ENCODE measurements at regions not wholly inside any gene's neighbourhood (a gene's known extent, or its start where the extent isn't known, plus 50 kb on each side); places are given as distances from the start of the nearest gene placed in this dataset.
"Not testable (repeated sequence)": the region's sequence is repeated elsewhere in the genome, so short reads cannot be mapped to it uniquely, and the experiment has no call there.

DNA sequence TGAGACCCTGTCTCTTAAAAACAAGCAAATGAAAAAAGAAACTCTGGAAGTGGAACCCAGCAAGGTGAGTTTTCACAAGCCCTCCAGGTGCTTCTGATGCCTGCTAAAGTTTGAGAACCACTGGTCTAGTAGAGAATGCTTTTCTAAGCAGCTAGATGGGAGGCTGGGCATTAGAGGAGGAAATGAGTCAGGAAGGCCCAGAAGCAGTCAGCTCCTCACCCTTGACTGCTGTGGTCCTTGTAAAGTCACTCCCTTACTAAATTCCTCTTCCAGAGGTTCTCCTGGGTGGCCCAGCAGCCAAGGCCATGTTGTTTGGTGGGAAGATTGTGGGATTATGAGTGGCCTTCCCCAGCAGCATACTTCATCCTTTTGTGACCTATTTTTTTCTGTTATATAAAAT, 52.0 kb upstream of the FYN start:
- H3K9me3 ChIP-seq (ENCODE audit: control insufficient read depth in 2 of 2, insufficient read depth in 1 of 2, low read length in 1 of 2) = no peaks in the 10 kb centered on the region

DNA sequence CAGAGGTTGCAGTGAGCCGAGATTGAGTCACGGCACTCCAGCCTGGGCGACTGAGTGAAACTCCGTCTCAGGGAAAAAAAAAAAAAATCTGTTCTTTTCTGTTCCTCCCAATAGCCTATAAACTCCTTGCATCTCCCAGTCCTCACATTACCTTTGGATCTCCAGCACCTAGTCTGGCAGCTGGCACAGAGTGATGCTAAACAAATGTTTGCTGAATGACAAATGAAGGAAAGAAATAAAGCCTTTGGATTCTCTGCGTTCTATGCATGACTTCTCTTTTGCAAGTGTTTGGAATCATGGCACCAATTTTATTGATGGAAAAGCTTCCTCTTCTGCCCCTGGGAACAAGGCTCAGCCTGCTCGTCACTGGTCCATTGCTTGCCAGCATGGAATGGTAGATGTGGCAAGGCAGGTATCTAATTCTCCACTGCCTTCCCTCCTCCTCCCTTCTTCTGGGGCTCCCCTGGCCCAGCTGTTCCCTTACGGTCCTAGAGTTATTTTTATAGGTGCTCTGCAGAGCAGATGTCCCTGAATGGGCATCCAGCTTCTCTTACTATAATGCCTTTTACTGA, 53.6 kb upstream of the FYN start:
- Histone ChIP-seq H3K4me1 (ENCODE audit: control insufficient read depth in 2 of 2, insufficient read depth in 2 of 2, low read length in 2 of 2) (no peaks in the 10 kb centered on the region), H3K9me3 (ENCODE audit: control insufficient read depth in 2 of 2, insufficient read depth in 1 of 2, low read length in 1 of 2) (no peaks in the 10 kb centered on the region), H3K27ac (ENCODE audit: low read depth in 1 of 2, low read length in 1 of 2) (no peak overlapping the region), H3K4me3 (ENCODE audit: low read length in 2 of 2) (no peak overlapping the region), H3K27me3 (ENCODE audit: control insufficient read depth in 2 of 2, insufficient read depth in 1 of 2, low read length in 1 of 2) (no peaks in the 10 kb centered on the region), H3K36me3 (ENCODE audit: control insufficient read depth in 2 of 2, insufficient read depth in 2 of 2, low read length in 1 of 2) (no peaks in the 10 kb centered on the region)
- DNase-seq (ENCODE audit: low read depth in 6 of 9, low spot score in 9 of 9) = no peak
- WGBS = 85% methylated on average over 7 of the region's 7 CpGs

More for the DNA sequence above, 52.0 kb upstream of the FYN start:
- H3K27me3 ChIP-seq (ENCODE audit: control insufficient read depth in 2 of 2, insufficient read depth in 1 of 2, low read length in 1 of 2) = no peaks in the 10 kb centered on the region
- H3K27ac ChIP-seq (ENCODE audit: low read depth in 1 of 2, low read length in 1 of 2) = no peak overlapping the region
- no peak for DNase-seq (ENCODE audit: low read depth in 6 of 9, low spot score in 9 of 9)
- H3K36me3 ChIP-seq (ENCODE audit: control insufficient read depth in 2 of 2, insufficient read depth in 2 of 2, low read length in 1 of 2) = no peaks in the 10 kb centered on the region
- H3K4me3 ChIP-seq (ENCODE audit: low read length in 2 of 2) = no peak overlapping the region
- no peaks in the 10 kb centered on the region for H3K4me1 ChIP-seq (ENCODE audit: control insufficient read depth in 2 of 2, insufficient read depth in 2 of 2, low read length in 2 of 2)

DNA sequence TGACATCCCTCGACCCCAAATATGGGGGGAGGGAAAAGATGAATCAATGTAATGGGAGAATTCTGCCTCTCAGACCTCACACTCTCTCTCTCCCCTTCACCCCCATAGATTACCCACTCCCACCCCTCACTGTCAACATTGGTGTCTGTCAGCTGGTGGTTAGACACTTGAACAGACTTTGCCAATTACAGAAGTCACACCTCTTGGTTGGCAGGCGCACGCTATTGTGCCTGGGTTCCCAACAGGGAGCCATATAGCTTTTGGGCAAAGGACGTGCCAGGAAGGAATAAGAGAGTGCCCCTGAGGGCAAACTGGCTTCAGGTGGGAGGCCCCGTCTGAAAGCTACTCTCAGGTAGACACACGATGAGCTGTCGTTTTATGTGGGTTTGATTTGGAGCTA, 54.1 kb upstream of the FYN start:
- no peaks in the 10 kb centered on the region for H3K36me3 ChIP-seq (ENCODE audit: control insufficient read depth in 2 of 2, insufficient read depth in 2 of 2, low read length in 1 of 2)
- no peaks in the 10 kb centered on the region for H3K27me3 ChIP-seq (ENCODE audit: control insufficient read depth in 2 of 2, insufficient read depth in 1 of 2, low read length in 1 of 2)
- H3K27ac ChIP-seq (ENCODE audit: low read depth in 1 of 2, low read length in 1 of 2) = no peak overlapping the region
- no peak overlapping the region for H3K4me3 ChIP-seq (ENCODE audit: low read length in 2 of 2)
- H3K9me3 ChIP-seq (ENCODE audit: control insufficient read depth in 2 of 2, insufficient read depth in 1 of 2, low read length in 1 of 2) = no peaks in the 10 kb centered on the region
- 91% methylated on average over 7 of the region's 7 CpGs for WGBS
- DNase-seq (ENCODE audit: low read depth in 6 of 9, low spot score in 9 of 9) = no peak
- H3K4me1 ChIP-seq (ENCODE audit: control insufficient read depth in 2 of 2, insufficient read depth in 2 of 2, low read length in 2 of 2) = no peaks in the 10 kb centered on the region

DNA sequence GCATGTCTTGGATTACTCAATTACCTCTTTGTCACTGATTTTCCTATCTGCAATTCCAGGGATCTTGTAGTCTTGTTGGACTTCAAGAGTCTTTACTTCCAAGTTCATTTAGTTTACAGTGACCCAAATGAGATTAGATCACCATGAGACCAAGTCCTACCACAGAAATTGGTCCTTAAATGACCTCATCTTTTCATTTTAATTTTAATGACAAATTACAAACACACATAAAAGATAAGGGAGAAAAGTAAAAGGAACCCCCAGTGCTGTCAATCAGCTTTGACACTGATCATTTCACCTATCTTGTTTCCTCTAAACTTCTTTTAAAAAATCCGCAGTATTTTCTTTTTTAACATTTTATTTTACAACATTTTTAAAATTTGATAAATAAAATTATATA, 54.9 kb upstream of the FYN start:
- no peak overlapping the region for H3K4me3 ChIP-seq (ENCODE audit: low read length in 2 of 2)
- no peaks in the 10 kb centered on the region for H3K9me3 ChIP-seq (ENCODE audit: control insufficient read depth in 2 of 2, insufficient read depth in 1 of 2, low read length in 1 of 2)
- H3K36me3 ChIP-seq (ENCODE audit: control insufficient read depth in 2 of 2, insufficient read depth in 2 of 2, low read length in 1 of 2) = no peaks in the 10 kb centered on the region
- 100% methylated on average over 1 of the region's 1 CpG for WGBS
- H3K27me3 ChIP-seq (ENCODE audit: control insufficient read depth in 2 of 2, insufficient read depth in 1 of 2, low read length in 1 of 2) = no peaks in the 10 kb centered on the region
- no peak for DNase-seq (ENCODE audit: low read depth in 6 of 9, low spot score in 9 of 9)
- no peak overlapping the region for H3K27ac ChIP-seq (ENCODE audit: low read depth in 1 of 2, low read length in 1 of 2)
- H3K4me1 ChIP-seq (ENCODE audit: control insufficient read depth in 2 of 2, insufficient read depth in 2 of 2, low read length in 2 of 2) = no peaks in the 10 kb centered on the region

DNA sequence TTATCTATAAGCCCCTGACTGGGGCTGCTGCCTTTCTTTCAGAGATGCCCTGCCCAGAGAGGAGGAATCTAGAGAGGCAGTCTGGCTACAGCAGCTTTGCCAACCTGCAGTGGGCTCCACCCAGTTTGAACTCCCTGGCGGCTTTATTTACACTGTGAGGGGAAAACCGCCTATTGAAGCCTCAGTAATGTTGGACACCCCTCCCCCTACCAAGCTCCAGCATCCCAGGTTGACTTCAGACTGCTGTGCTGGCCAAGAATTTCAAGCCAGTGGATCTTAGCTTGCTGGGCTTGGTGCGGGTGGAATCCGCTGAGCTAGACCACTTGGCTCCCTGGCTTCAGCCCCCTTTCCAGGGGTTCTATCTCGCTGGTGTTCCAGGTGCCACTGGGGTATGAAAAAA, 61.4 kb upstream of the FYN start:
- not testable (repeated sequence) for H3K27ac ChIP-seq (ENCODE audit: low read depth in 1 of 2, low read length in 1 of 2); H3K27me3 ChIP-seq (ENCODE audit: control insufficient read depth in 2 of 2, insufficient read depth in 1 of 2, low read length in 1 of 2); H3K36me3 ChIP-seq (ENCODE audit: control insufficient read depth in 2 of 2, insufficient read depth in 2 of 2, low read length in 1 of 2); H3K4me3 ChIP-seq (ENCODE audit: low read length in 2 of 2); H3K4me1 ChIP-seq (ENCODE audit: control insufficient read depth in 2 of 2, insufficient read depth in 2 of 2, low read length in 2 of 2); H3K9me3 ChIP-seq (ENCODE audit: control insufficient read depth in 2 of 2, insufficient read depth in 1 of 2, low read length in 1 of 2); DNase-seq (ENCODE audit: low read depth in 6 of 9, low spot score in 9 of 9)
- WGBS = 96% methylated on average over 5 of the region's 5 CpGs

DNA sequence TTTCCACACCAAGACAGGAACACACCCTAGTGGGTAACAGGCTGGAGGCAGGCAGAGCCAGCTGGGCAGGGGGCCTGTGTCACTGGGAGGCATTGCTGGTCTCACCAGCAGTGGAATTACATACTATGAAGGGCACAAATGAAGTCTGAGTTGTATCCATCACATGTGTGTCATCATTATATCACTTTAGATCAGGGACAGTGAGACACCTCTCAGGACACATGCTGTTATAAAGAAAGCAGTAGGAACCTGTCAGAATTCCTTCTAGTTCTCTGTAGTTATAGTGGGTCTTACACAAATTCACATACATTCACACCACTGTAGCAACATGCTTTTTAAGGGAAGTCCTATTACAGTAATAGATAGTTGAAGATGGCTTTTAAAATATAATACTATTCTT, 63.5 kb upstream of the FYN start:
- DNase-seq (ENCODE audit: low read depth in 6 of 9, low spot score in 9 of 9) = no peak
- no peaks in the 10 kb centered on the region for H3K9me3 ChIP-seq (ENCODE audit: control insufficient read depth in 2 of 2, insufficient read depth in 1 of 2, low read length in 1 of 2)

DNA sequence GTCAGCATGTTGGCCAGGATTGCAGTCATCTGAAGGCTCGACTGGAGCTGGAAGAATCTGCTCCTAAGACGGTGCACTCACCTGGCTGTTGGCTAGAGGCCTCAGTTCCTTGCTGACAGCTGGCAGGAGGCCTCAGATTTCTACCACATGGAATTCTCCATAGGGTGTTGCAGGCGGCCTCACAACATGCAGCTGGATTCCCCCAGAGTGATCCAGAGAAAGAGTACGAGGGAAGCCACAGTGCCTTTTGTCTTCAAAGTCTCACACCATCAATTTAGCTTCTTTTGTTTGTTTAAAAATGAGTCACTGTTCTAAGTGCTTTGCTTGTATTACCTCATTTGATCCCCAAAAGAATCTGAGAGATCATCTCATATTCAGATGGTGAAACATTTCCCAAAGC, 65.5 kb upstream of the FYN start:
- H3K27ac ChIP-seq (ENCODE audit: low read depth in 1 of 2, low read length in 1 of 2) = no peak overlapping the region
- 91% methylated on average over 4 of the region's 4 CpGs for WGBS
- no peaks in the 10 kb centered on the region for H3K4me1 ChIP-seq (ENCODE audit: control insufficient read depth in 2 of 2, insufficient read depth in 2 of 2, low read length in 2 of 2)
- no peak for DNase-seq (ENCODE audit: low read depth in 6 of 9, low spot score in 9 of 9)
- no peak overlapping the region for H3K4me3 ChIP-seq (ENCODE audit: low read length in 2 of 2)
- no peaks in the 10 kb centered on the region for H3K36me3 ChIP-seq (ENCODE audit: control insufficient read depth in 2 of 2, insufficient read depth in 2 of 2, low read length in 1 of 2)
- no peaks in the 10 kb centered on the region for H3K27me3 ChIP-seq (ENCODE audit: control insufficient read depth in 2 of 2, insufficient read depth in 1 of 2, low read length in 1 of 2)
- no peaks in the 10 kb centered on the region for H3K9me3 ChIP-seq (ENCODE audit: control insufficient read depth in 2 of 2, insufficient read depth in 1 of 2, low read length in 1 of 2)

More for the DNA sequence above, 63.5 kb upstream of the FYN start:
- Histone ChIP-seq H3K4me1 (ENCODE audit: control insufficient read depth in 2 of 2, insufficient read depth in 2 of 2, low read length in 2 of 2) (no peaks in the 10 kb centered on the region), H3K27ac (ENCODE audit: low read depth in 1 of 2, low read length in 1 of 2) (no peak overlapping the region), H3K27me3 (ENCODE audit: control insufficient read depth in 2 of 2, insufficient read depth in 1 of 2, low read length in 1 of 2) (no peaks in the 10 kb centered on the region), H3K4me3 (ENCODE audit: low read length in 2 of 2) (no peak overlapping the region), H3K36me3 (ENCODE audit: control insufficient read depth in 2 of 2, insufficient read depth in 2 of 2, low read length in 1 of 2) (no peaks in the 10 kb centered on the region)

DNA sequence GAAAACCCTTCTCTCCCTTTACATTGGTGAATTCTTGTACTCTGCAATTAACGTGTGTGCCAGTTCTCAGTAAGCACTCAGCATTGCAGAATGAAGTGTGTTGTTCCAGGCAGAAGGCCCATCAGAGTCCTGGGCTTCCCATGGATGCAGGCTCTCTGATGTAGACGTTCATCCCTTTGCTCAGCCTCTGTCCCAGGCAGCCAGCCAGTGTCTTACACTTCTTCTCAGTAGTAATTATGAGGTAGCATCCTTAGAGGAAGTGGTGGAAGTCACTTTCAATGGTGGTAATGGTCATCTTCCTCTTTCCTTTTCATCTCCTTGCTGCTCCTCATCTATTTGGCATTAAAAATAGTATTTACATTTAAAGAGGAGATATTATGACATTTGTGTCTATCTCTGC, 66.7 kb upstream of the FYN start:
- Histone ChIP-seq H3K9me3 (ENCODE audit: control insufficient read depth in 2 of 2, insufficient read depth in 1 of 2, low read length in 1 of 2) (no peaks in the 10 kb centered on the region), H3K4me1 (ENCODE audit: control insufficient read depth in 2 of 2, insufficient read depth in 2 of 2, low read length in 2 of 2) (no peaks in the 10 kb centered on the region), H3K36me3 (ENCODE audit: control insufficient read depth in 2 of 2, insufficient read depth in 2 of 2, low read length in 1 of 2) (no peaks in the 10 kb centered on the region), H3K27ac (ENCODE audit: low read depth in 1 of 2, low read length in 1 of 2) (no peak overlapping the region), H3K27me3 (ENCODE audit: control insufficient read depth in 2 of 2, insufficient read depth in 1 of 2, low read length in 1 of 2) (no peaks in the 10 kb centered on the region), H3K4me3 (ENCODE audit: low read length in 2 of 2) (no peak overlapping the region)
- DNase-seq (ENCODE audit: low read depth in 6 of 9, low spot score in 9 of 9) = no peak
- WGBS = 86% methylated on average over 2 of the region's 2 CpGs

DNA sequence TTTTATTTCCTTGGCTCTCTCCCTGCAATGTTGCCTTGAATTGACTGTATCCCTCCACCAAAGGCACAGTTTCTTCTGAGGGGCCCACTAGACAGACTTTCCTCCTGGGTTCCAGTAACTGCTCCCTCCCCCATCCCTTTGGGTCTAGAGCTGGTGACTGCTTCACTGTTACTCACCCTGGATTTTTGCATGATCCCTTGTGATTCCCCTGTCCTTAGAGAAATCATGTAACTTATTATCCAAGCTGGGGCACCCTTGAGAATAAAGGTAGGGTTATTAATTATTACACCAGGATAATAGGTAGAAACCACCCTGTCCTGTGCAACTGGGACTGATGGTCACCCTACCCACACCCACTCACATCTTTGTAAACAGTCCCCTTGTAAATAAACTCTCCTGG, 67.5 kb upstream of the FYN start:
- no peaks in the 10 kb centered on the region for H3K4me1 ChIP-seq (ENCODE audit: control insufficient read depth in 2 of 2, insufficient read depth in 2 of 2, low read length in 2 of 2)
- no peak overlapping the region for H3K27ac ChIP-seq (ENCODE audit: low read depth in 1 of 2, low read length in 1 of 2)
- DNase-seq (ENCODE audit: low read depth in 6 of 9, low spot score in 9 of 9) = no peak
- H3K4me3 ChIP-seq (ENCODE audit: low read length in 2 of 2) = no peak overlapping the region
- H3K9me3 ChIP-seq (ENCODE audit: control insufficient read depth in 2 of 2, insufficient read depth in 1 of 2, low read length in 1 of 2) = no peaks in the 10 kb centered on the region
- H3K36me3 ChIP-seq (ENCODE audit: control insufficient read depth in 2 of 2, insufficient read depth in 2 of 2, low read length in 1 of 2) = no peaks in the 10 kb centered on the region
- no peaks in the 10 kb centered on the region for H3K27me3 ChIP-seq (ENCODE audit: control insufficient read depth in 2 of 2, insufficient read depth in 1 of 2, low read length in 1 of 2)

DNA sequence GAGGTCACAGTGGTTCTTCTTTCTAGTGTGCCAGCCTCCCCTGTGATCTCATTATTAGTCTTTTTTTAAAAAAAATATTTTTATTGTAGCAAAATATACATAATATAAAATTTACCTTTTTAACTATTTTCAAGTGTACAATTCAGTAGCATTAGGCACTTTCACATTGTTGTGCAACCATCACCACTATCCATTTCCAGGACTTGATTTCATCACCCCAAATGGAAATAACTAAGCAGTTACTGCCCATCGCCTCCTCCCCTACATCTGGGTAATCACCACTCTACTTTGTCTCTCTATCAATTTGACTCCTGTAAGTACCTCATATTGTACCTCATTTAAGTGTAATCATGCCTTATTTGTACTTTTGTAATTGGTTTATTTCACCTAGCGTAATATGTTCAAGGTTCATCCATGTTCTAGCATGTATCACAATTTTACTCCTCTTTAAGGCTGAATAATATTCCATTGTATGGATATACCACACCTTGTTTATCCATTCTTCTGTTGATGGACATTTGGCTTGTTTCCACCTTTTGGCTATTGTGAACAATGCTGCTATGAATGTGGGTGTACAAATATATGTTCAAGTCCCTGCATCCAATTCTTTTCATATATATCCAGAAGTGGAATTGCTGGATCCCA, 68.6 kb upstream of the FYN start:
- WGBS = 97% methylated on average over 2 of the region's 2 CpGs
- Histone ChIP-seq H3K27me3 (ENCODE audit: control insufficient read depth in 2 of 2, insufficient read depth in 1 of 2, low read length in 1 of 2) (no peaks in the 10 kb centered on the region), H3K36me3 (ENCODE audit: control insufficient read depth in 2 of 2, insufficient read depth in 2 of 2, low read length in 1 of 2) (no peaks in the 10 kb centered on the region), H3K27ac (ENCODE audit: low read depth in 1 of 2, low read length in 1 of 2) (no peak overlapping the region), H3K9me3 (ENCODE audit: control insufficient read depth in 2 of 2, insufficient read depth in 1 of 2, low read length in 1 of 2) (no peaks in the 10 kb centered on the region), H3K4me1 (ENCODE audit: control insufficient read depth in 2 of 2, insufficient read depth in 2 of 2, low read length in 2 of 2) (no peaks in the 10 kb centered on the region), H3K4me3 (ENCODE audit: low read length in 2 of 2) (no peak overlapping the region)
- no peak for DNase-seq (ENCODE audit: low read depth in 6 of 9, low spot score in 9 of 9)

All from thymus (tissue), 11 donors.